Mucosa of gallbladder (tissue), 1 donor: ENCODE measurements at regions not wholly inside any gene's neighbourhood (a gene's known extent, or its start where the extent isn't known, plus 50 kb on each side); places are given as distances from the start of the nearest gene placed in this dataset.
A peak's percentile ranks its signal among the peaks of the same experiment; 100 is the strongest.
"Not testable (repeated sequence)": the region's sequence is repeated elsewhere in the genome, so short reads cannot be mapped to it uniquely, and the experiment has no call there.

Source experiments
- DNase-seq: peaks from one replicate; pipeline ENCODE4 v3.0.0-alpha.2; 2020; ENCODE audit warnings: low spot score
- donor health status: DM: no; HTN: no; CAD: no.

GRCh38 chr7:153628406-153628805, 423.8 kb upstream of the DPP6 start:
- DNase-seq, result no peak

GRCh38 chr7:153628825-153629224, 423.4 kb upstream of the DPP6 start:
- no peak for DNase-seq

GRCh38 chr7:153638821-153639435, 413.3 kb upstream of the DPP6 start:
- DNase-seq, result no peak

GRCh38 chr7:153640586-153640985, 411.6 kb upstream of the DPP6 start:
- no peak for DNase-seq

- DNase-seq, result peak; percentile 30
Measured at GRCh38 chr7:153641199-153641598, 411.0 kb upstream of the DPP6 start.

GRCh38 chr7:153642989-153643388, 409.2 kb upstream of the DPP6 start:
- no peak for DNase-seq

- no peak for DNase-seq
Measured at GRCh38 chr7:153657182-153657800, 394.9 kb upstream of the DPP6 start.

- no peak for DNase-seq
Measured at GRCh38 chr7:153675131-153675530, 377.1 kb upstream of the DPP6 start.

- DNase-seq, result no peak
Measured at GRCh38 chr7:153682628-153683027, 369.6 kb upstream of the DPP6 start.

GRCh38 chr7:153696242-153696641, 356.0 kb upstream of the DPP6 start:
- no peak for DNase-seq

GRCh38 chr7:153698046-153698445, 354.2 kb upstream of the DPP6 start:
- DNase-seq, result no peak

- DNase-seq, result no peak
Measured at GRCh38 chr7:153701678-153702077, 350.5 kb upstream of the DPP6 start.

- not testable (repeated sequence) for DNase-seq
Measured at GRCh38 chr7:153723892-153724291, 328.3 kb upstream of the DPP6 start.

- not testable (repeated sequence) for DNase-seq
Measured at GRCh38 chr7:153731504-153731903, 320.7 kb upstream of the DPP6 start.

- not testable (repeated sequence) for DNase-seq
Measured at GRCh38 chr7:153743434-153743833, 308.8 kb upstream of the DPP6 start.

- not testable (repeated sequence) for DNase-seq
Measured at GRCh38 chr7:153747969-153748368, 304.2 kb upstream of the DPP6 start.

GRCh38 chr7:153748885-153749284, 303.3 kb upstream of the DPP6 start:
- not testable (repeated sequence) for DNase-seq

- DNase-seq, result not testable (repeated sequence)
Measured at GRCh38 chr7:153765869-153766268, 286.3 kb upstream of the DPP6 start.

- not testable (repeated sequence) for DNase-seq
Measured at GRCh38 chr7:153766926-153767325, 285.3 kb upstream of the DPP6 start.

- no peak for DNase-seq
Measured at GRCh38 chr7:153772966-153773365, 279.2 kb upstream of the DPP6 start.

GRCh38 chr7:153776940-153777339, 275.3 kb upstream of the DPP6 start:
- DNase-seq, result not testable (repeated sequence)

GRCh38 chr7:153797363-153797762, 254.8 kb upstream of the DPP6 start:
- DNase-seq, result not testable (repeated sequence)

- DNase-seq, result no peak
Measured at GRCh38 chr7:153808117-153808516, 244.1 kb upstream of the DPP6 start.

- no peak for DNase-seq
Measured at GRCh38 chr7:153829525-153829924, 222.7 kb upstream of the DPP6 start.
